GM18508 (cell line): ENCODE measurements at regions not wholly inside any gene's neighbourhood (a gene's known extent, or its start where the extent isn't known, plus 50 kb on each side); places are given as distances from the start of the nearest gene placed in this dataset.

ENCODE experiments used
- ATAC-seq: cut with Tn5 transposase; IDR thresholded peaks from one replicate; pipeline ENCODE4 v1.9.1; 2021; ENCODE audit warnings: moderate number of reproducible peaks; ENCODE audit not compliant: insufficient read depth, unreplicated experiment

DNA sequence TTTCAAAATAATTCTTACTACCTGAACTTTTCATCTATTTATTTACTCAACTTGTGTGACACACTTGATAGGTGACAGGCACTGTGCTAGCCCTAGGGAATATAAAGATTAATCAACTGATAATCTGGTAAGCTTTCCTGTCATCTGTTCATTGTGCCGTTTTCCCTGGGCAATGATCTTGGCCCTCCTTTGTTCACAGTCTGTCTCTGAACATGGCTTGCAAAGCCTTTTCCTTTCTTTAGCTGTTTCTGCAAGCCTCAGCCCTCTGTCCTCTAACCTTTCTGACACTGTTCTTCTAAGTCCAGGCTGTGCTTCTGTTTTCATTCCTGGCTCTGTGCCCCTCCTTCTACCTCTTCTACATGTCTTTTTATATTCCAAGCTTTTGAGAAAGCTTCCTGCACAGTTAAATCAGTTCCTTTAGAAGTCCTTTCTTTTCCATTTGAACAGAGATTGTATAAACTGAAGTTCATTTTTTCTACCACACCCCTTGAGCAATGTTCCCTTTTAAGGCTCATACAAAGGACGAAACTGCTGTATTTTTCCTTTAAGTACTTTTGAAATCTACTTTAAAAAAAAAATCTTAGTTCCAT is 803.0 kb upstream of the ZNF608 start:
- ATAC-seq: no peak

DNA sequence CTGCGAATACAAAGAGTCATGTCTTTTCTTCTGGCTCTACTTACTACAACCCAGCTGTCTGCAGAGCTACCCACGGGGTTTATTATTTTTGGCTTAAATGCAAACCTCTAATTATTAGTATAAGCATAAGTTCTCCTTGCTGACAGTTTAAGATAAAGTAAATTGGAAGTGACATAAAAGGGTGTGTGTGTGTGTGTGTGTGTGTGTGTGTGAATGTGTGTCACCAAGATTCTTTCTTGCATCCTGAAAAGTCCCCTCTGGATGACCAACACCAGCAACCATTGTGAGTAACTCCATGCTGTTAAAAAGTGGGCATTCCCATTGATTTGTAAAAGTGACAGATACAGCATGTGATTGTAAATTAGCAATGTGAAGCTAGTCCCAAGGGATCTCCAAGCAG is 803.8 kb upstream of the ZNF608 start:
- ATAC-seq: no peak

DNA sequence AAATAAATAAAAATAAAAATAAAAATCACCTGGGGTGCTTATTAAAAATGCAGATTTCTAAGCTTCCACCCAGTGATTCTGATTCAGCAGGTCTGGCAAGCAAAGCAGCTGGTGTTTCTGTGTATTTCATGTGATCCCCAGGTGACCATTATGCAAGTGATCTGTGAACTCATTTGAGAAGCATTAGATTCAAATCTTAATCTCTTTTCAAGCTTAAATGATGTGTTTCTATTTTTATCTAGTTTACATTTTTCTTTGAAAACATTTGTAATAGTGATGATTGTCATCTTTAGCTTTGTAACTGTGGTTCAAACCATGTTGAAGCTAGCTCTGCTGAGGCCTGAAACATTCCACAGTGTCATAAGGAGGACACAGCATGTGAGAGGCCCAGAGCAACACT is 804.8 kb upstream of the ZNF608 start:
- no peak for ATAC-seq

DNA sequence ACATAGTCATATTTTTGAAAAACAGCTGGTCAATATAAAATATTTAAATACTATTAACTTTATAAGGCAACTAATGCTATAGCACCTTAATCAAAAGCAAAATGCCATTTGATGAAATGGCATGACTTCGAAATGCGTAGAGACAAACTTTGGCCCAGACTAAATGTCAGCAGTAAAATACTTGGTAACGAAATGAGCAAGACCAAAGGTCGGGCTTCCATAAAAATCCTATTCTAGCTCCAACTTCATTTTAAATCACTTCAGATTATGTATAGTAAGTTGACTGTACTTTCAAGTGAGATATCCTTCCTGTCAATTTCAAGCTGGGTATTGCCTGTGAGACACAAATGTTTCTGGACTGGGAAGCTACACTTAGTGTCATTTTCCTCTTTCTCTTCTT is 805.4 kb upstream of the ZNF608 start:
- no peak for ATAC-seq

DNA sequence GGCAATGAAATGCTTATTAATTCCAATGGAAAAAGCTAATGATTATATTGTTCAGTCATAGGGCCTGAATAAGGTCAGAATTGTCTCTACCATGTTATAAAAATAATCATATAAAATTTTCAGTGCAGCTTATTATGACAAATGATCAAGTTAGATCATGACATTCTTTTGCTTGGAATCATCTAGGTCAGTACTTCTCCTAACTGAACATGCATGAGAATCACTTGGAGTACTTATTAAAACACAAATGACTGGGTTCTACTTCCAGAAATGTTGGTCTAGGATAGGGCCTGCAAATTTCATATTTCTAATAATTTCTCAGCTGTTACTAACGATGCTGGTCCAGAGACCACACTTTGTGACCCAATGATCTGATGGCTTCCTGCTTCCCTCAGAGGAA is 806.0 kb upstream of the ZNF608 start:
- ATAC-seq: no peak

DNA sequence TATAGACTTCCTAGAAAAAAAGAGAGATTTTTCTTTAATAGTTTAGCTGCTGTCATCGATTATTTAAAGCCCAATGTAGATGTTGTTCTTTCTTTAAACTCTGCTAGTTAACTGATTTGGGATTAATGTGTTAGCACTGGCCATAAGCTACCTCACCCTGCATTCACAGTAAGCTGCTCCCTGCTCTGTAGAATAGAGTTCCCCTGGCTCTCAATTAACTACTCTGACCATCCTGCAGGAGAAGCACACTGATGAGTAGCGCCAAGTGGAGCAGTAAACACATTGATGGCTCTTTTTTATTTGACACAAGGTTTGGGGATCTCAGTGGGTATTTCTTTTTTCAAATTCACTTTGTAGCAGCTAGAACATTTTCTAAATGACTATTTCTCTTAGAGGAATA is 807.9 kb upstream of the ZNF608 start:
- ATAC-seq: no peak

DNA sequence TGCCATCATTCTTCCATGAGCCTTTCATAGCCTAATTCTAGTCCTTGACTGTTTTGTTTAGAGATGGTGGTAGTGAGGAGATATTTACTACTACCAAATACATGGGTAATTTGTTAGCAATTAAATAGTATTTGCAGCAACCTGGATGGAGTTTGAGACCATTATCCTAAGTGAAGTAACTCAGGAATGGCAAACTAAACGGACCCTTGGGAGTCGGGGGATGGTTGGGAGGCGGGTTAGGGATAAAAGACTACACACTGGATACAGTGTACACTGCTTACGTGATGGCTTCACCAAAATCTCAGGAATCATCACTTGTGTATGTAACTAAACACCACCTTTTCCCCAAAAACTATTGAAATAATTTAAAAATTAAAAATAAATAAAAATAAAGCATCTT is 809.2 kb upstream of the ZNF608 start:
- no peak for ATAC-seq

DNA sequence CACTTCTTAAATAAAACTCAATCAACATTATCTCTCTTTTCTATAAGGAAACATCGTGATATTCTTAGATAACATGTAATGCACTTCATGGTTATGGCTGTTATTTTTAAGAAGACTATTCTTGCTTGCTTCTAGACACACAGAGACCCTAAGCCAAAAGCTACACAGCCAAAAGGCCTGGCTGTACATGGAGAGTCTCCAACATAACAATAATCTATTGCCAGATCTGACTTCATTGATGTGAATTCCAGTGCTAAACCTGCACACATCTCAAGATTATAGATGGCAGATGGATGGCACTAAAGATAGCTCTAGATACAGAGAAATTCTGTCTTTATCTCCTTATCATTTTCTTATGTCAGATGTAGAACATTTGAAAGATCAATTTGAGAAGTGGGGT is 811.6 kb upstream of the ZNF608 start:
- ATAC-seq: no peak

DNA sequence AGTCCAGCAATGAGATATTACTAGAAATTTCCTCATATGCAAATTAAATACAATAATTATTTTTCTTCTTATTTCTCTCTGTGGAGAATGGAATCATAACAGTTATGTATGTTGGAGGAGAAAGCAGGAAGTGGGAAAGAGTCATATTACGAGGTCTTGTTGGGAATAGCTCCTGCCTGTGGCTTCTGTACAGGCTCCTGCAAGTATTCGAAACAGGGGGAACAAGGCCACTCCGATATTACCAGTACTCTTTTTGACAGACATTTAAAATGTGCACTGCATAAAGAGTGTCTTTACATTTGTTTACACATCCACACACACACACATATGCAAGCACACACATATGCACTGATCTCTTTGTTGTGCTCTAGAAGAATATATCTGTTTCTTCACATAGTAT is 812.0 kb upstream of the ZNF608 start:
- ATAC-seq: no peak

DNA sequence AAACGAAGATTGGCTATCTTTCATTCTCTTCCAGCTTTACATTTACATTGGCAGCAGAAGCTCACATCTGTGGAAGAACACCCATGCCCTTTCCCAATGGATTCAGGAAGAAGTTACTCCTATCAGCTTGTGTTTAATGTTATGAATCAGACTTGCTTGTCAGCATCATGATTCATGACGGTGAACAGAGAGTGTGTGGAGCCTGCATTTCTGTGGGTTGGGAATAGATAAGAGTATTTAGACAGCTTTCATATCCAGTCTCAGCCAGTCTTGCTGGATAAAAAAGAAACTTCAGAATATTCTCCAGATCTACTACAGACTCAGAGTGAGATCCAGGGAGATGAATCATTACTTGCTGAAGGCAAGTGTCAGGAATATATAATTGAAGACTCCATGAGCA is 812.9 kb upstream of the ZNF608 start:
- ATAC-seq: no peak

DNA sequence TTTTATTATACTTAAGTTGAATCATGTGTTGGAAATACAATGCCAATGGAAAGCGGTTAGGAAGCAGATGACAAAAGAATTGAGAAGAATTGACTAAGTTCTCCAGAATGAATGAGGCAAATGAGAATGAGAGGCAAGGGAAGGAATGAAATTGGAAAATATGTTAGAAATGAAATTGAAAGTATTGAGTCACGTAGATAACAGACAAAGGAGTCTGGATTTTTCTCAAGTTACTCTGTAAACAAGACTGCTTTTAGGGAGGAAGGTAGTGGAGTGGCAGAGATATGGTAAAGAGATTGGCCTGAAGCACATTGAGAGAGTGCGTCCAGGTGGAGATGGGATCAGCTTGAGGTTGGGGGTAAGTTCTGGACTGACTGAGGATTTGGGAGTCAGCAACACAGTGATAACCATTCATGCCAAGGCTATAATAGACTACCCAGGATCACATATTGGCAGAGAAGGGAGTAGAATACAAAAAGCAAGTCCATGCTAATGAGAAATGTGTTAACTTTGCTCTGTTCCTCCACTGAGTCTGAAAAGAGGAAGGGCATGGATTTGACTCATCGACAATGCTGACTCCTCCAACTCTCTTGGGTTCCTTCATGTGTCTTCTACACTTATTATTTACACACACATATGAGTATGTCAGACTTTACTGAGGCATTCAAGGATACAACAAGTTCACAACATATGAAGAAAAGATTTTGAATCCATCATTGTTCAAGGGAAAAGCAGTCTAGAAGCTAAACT is 814.2 kb upstream of the ZNF608 start:
- no peak for ATAC-seq

DNA sequence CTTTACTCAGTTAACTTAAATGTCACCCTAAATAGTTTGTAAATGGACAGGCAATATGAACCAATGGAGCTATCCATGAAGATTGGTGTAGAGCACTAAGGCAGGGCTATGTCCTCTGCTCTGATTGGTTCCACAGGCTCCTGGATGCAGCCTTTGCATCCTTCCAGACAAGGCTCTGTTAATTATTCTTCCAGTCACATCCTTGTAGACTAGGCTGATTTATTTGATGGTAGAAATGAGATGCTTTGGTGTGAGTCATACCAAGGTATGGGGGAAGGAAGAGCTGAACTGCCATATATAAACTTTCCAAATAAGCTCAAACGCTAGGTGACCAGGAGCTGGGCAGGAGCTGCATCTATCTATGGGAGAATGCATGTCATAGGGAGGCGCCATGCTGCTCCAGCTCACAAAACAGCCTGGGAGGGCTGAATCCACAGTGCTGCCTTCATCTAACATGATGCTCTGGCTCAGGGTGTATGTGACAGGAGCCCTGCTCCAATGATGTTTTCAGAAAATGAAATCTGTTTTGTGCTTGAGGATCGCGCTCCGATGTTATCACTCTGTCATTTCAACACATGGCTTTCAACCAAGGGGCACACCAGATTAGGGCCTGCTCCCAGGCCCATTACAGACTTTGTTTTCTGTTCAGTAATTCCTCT is 818.0 kb upstream of the ZNF608 start:
- no peak for ATAC-seq

DNA sequence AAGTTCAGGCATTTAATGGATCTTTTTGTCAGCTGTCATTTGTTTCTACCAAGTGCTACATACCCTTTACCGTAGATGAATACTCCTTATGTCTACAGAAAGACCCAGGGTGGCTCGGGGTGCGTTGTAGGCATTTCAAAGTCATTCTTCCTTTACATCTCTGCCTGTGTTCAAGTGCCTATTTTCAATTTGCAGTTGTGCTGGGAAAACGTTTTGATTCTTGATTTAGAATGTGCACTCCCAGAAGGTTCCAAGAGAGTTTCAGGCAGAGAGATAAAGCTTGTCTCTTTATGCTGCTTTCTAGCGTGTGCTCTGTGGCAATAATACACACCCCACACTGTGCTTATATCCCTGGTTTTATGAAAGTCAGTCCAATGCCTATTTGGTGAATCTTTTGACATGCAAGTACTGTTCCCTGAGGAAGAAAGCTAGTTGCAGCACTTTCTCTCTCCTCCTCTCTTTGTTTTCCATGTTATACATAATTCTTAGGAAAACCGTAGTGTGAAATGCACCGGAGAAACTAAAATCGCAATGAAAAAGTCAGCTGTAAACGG is 828.1 kb upstream of the ZNF608 start:
- ATAC-seq: no peak

DNA sequence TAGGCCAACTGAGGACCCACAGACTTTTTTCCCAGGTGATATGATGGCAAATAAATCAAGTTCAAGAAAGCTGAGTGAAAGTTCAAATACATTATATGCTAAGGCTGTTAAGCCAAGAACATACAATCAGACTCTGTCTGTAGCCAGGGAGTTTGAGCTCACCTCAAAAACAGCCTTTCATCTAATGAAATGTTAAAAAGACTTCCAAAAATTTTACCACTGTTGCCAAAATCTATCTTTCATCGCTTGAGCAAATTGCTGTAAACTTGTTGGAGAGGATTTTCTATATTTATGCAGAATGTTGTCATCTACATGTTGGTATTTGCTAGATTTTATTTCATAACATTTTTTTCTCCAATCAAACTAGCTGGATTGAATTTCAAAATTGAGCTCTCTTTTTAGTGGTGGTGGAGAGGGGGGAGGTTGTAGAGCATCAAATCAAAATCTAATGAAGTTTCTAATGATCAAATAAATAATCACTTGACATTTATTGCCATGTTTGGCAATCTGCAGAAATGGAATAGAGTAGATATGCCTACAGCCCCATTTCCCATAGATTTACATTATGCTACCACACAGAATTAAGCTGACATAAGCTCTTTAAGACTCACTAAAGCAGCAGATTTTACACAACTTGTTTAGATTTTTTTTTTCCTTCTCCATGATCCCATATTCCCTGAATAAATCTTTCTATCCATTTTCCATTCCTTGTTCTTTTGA is 828.9 kb upstream of the ZNF608 start:
- ATAC-seq: no peak

DNA sequence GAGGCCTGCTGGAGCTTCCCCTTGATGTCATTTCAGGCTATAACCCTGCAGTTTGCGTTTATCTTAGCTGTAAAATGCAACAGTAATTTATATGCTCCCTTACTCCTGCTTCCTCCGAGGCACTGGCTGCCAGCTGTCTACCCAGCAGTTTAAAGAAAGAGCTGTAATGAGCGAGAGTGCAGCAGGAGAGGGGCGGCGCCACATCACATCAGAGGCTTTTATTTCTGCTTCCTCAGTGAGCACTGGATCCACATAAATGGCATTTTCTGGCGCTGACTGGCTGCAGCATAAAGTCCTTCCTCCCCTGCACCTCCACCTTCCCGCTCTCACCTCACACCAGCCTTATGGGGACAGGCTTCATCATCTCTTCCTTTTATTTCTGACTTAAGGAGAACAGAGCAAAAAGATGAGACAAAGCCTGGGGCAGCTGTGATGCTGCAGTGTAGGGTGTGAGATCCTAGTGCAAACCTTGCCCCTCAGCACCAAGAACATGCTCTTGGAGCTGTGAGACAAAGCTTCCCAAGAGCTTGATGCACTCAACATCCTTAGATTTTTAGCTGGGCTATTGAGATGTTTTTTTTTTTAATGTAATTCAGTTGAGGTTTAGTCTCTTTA is 829.6 kb upstream of the ZNF608 start:
- no peak for ATAC-seq

DNA sequence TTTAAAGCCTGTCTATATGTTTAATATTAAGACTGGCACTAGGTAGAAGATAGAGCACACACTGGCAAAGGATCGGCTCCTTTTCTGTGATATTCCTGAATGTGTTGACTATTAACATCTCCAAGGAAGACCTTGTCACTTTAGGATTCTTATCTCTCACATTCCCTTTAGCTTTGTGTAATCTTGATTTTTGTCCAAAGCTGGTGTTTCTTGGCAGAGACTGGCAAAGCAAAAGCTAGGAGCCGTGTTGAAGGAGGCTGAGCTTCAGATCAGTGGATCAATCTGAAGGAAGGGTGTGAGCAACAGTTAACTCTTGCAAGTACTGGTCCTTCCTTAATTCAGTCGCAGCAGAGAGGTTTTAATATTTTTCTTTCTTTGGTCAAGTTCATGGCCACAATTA is 830.4 kb upstream of the ZNF608 start:
- no peak for ATAC-seq

DNA sequence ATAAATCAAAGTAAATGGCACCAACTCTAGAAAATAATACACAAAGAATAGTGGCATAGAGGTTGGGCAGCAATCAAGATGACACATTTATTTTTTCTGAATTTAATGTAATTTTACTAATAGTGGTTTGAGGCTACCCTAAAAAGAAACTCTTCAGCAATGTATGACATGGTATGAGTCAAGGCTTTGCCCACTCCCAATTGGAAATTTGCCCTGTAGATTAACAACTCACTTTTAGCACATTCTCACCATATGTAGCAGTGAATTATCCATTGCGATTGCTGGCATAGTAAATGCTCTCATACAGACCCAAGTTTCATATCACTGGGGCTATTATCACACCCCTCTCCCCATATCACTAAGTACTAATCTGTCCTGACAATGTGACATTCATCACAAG is 832.1 kb upstream of the ZNF608 start:
- no peak for ATAC-seq

DNA sequence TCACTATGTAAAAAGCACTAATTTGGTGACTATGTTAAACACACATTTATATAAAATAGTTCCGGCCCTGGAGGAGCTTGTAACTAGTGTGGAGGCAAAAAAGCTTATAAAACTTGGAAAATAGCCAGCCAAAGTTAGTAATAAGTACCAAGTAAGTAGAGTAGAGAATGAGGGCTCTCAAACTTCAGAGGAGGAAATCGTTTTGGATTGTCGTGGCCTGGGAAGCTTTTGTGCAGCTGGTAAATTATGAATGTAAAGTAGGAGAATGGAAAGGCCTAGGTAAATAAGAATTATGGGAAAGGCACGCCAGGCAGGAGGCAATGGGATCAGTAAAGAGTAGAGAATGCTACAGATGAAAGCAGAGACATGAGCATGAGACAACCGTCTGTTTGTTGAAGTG is 832.7 kb upstream of the ZNF608 start:
- no peak for ATAC-seq

DNA sequence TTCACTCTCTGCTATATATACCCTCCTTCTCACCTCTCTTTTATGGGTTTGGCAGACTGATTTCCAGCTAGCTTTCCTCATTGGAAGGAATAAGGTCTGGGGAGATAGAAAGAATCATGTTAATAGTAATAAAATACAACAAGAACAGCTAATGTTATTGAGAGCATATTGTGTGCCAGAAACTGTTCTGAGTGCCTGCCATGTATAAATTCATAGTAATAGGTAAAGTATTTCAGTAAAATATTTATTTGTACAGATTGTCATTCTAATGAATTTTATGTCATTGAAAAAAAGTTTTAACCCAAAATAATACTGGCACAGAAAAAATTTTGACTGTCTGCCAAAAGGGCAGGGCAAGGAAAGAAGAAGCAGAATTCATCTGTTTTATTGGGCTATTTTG is 834.9 kb upstream of the ZNF608 start:
- no peak for ATAC-seq

DNA sequence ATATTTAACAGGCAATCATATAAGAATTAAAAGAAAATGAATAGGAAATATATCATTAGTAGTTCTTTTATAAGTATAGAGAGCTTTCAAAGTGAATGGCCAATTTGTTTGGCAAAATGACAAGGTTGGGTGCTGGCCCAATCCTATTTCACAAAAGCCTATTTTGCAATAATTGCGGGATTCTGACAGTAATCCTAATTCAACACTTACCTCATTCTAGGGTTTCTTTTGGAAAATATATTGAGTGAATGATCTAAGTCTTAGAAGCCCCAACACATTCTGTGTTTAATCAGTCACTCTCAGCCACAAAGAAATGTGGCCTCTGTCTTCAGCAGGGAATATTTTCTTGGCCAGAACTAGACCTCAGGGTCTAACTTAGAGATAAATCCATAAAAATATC is 835.9 kb upstream of the ZNF608 start:
- ATAC-seq: no peak
